ENCODE measurements at regions not wholly inside any gene's neighbourhood (a gene's known extent, or its start where the extent isn't known, plus 50 kb on each side); places are given as distances from the start of the nearest gene placed in this dataset.
A peak's percentile ranks its signal among the peaks of the same experiment; 100 is the strongest.

- TF ChIP-seq POLR2AphosphoS5 (IDR thresholded peaks at IDR 0.05; ENCODE audit: low read depth), result no peak
- TF ChIP-seq CTCF (IDR thresholded peaks at IDR 0.05; ENCODE audit: insufficient read depth, low read length), result no peak
- TF ChIP-seq REST (IDR thresholded peaks at IDR 0.05; ENCODE audit: insufficient replicate concordance, low read depth), result no peak
- TF ChIP-seq GABPA (IDR thresholded peaks at IDR 0.05; ENCODE audit: low read depth), result no peak
- no peak for TF ChIP-seq SPI1 (IDR thresholded peaks at IDR 0.05; ENCODE audit: borderline replicate concordance, low read depth)
- Histone ChIP-seq H3K27me3 (ENCODE audit: insufficient read depth, poor library complexity, severe bottlenecking) (no peaks in the 10 kb centered on the region), H3K27ac (replicated peaks) (no peak overlapping the region), H3K4me3 (replicated peaks; ENCODE audit: insufficient read depth, low read length) (no peak overlapping the region)
- no peak for DNase-seq (ENCODE audit: low read depth in 1 of 2, low spot score in 1 of 2)
These were observed 129.6 kb upstream of the DOK5 start for GRCh38 chr20:54345821-54346220.

- TF ChIP-seq CTCF (IDR thresholded peaks at IDR 0.05; ENCODE audit: insufficient read depth, low read length) (no peak), SPI1 (IDR thresholded peaks at IDR 0.05; ENCODE audit: borderline replicate concordance, low read depth) (peak; percentile 92)
- no peak overlapping the region for H3K27ac ChIP-seq (replicated peaks)
- H3K4me3 ChIP-seq (replicated peaks; ENCODE audit: insufficient read depth, low read length), result no peak overlapping the region
- DNase-seq (ENCODE audit: low read depth in 1 of 2, low spot score in 1 of 2), result peak in 1 of 2 experiments; percentile 36
- H3K27me3 ChIP-seq (ENCODE audit: insufficient read depth, poor library complexity, severe bottlenecking), result no peaks in the 10 kb centered on the region
These were observed 129.1 kb upstream of the DOK5 start for GRCh38 chr20:54346276-54346675.

GRCh38 chr20:54347166-54347833, 128.1 kb upstream of the DOK5 start:
- Histone ChIP-seq H3K27ac (replicated peaks) (no peak overlapping the region), H3K4me3 (replicated peaks; ENCODE audit: insufficient read depth, low read length) (no peak overlapping the region), H3K27me3 (ENCODE audit: insufficient read depth, poor library complexity, severe bottlenecking) (no peaks in the 10 kb centered on the region)
- DNase-seq (ENCODE audit: low read depth in 1 of 2, low spot score in 1 of 2), result no peak
- TF ChIP-seq POLR2AphosphoS5 (IDR thresholded peaks at IDR 0.05; ENCODE audit: low read depth), result no peak
- no peak for TF ChIP-seq GABPA (IDR thresholded peaks at IDR 0.05; ENCODE audit: low read depth)
- no peak for TF ChIP-seq CTCF (IDR thresholded peaks at IDR 0.05; ENCODE audit: insufficient read depth, low read length)
- TF ChIP-seq REST (IDR thresholded peaks at IDR 0.05; ENCODE audit: insufficient replicate concordance, low read depth), result no peak
- TF ChIP-seq SPI1 (IDR thresholded peaks at IDR 0.05; ENCODE audit: borderline replicate concordance, low read depth), result no peak

- no peak overlapping the region for H3K4me3 ChIP-seq (replicated peaks; ENCODE audit: insufficient read depth, low read length)
- TF ChIP-seq POLR2AphosphoS5 (IDR thresholded peaks at IDR 0.05; ENCODE audit: low read depth) (no peak), REST (IDR thresholded peaks at IDR 0.05; ENCODE audit: insufficient replicate concordance, low read depth) (no peak), CTCF (IDR thresholded peaks at IDR 0.05; ENCODE audit: insufficient read depth, low read length) (no peak), SPI1 (IDR thresholded peaks at IDR 0.05; ENCODE audit: borderline replicate concordance, low read depth) (no peak), GABPA (IDR thresholded peaks at IDR 0.05; ENCODE audit: low read depth) (no peak)
- no peak overlapping the region for H3K27ac ChIP-seq (replicated peaks)
- no peaks in the 10 kb centered on the region for H3K27me3 ChIP-seq (ENCODE audit: insufficient read depth, poor library complexity, severe bottlenecking)
- DNase-seq (ENCODE audit: low read depth in 1 of 2, low spot score in 1 of 2), result no peak
These were observed 125.0 kb upstream of the DOK5 start for GRCh38 chr20:54350415-54350814.

All from HL-60 (cell line).